H1 (cell line): ENCODE measurements at regions not wholly inside any gene's neighbourhood (a gene's known extent, or its start where the extent isn't known, plus 50 kb on each side); places are given as distances from the start of the nearest gene placed in this dataset.

ENCODE experiments used
- CTCF ChIA-PET: fragments of 300-600 bp; sonication (Branson Sonifier 250); formaldehyde crosslinking; loops from one replicate; lab custom pipeline; 2021; ENCODE audit not compliant: partially characterized antibody; lab: Charles Lee
- POLR2A ChIA-PET: fragments of 300-600 bp; sonication (Branson Sonifier 250); formaldehyde crosslinking; loops from one replicate; lab custom pipeline; 2021; ENCODE audit warnings: inconsistent platforms; ENCODE audit not compliant: partially characterized antibody; lab: Charles Lee
- DNase-seq, 2 experiments: peaks; one replicate each; pipeline versions ENCODE4 v3.0.0 to v3.0.0-alpha.2; 2010 to 2022; ENCODE audit warnings: low spot score in 2 of 2, low read depth in 1 of 2, mixed read lengths in 1 of 2
- FAIRE-seq: peaks from 2 replicates; lab custom pipeline; 2011; peaks lifted over from hg19 to GRCh38; lab: Jason Lieb, UNC
- H2AFZ ChIP-seq: 2 replicates; pipeline ENCODE4 v1.8.1; 2012; ENCODE audit warnings: low read length, inconsistent platforms
- H2AK5ac ChIP-seq: 2 replicates; pipeline ENCODE4 v1.6.1; 2013; ENCODE audit warnings: low read depth, low read length
- H2BK120ac ChIP-seq: replicated peaks from 2 replicates; pipeline ENCODE3; 2013; ENCODE audit warnings: low read depth, low read length, inconsistent platforms
- H2BK12ac ChIP-seq: 2 replicates; pipeline ENCODE4 v1.6.1; 2013; ENCODE audit warnings: low read depth, low read length
- H2BK15ac ChIP-seq: 2 replicates; pipeline ENCODE4 v1.6.1; 2013; ENCODE audit warnings: low read length
- H2BK20ac ChIP-seq: 2 replicates; pipeline ENCODE4 v1.6.1; 2013; ENCODE audit warnings: low read length
- H2BK5ac ChIP-seq: 2 replicates; pipeline ENCODE4 v1.6.1; 2013; ENCODE audit warnings: low read depth, low read length
- H3K14ac ChIP-seq: 2 replicates; pipeline ENCODE4 v1.6.1; 2013; ENCODE audit warnings: inconsistent platforms; ENCODE audit not compliant: insufficient read length
- H3K18ac ChIP-seq: 2 replicates; pipeline ENCODE4 v1.6.1; 2013; ENCODE audit warnings: low read length; ENCODE audit errors: extremely low read depth
- H3K23ac ChIP-seq: 2 replicates; pipeline ENCODE4 v1.6.1; 2013; ENCODE audit warnings: inconsistent platforms; ENCODE audit not compliant: insufficient read length
- H3K23me2 ChIP-seq: 2 replicates; pipeline ENCODE4 v1.6.1; 2013; ENCODE audit warnings: low read depth, low read length
- H3K27ac ChIP-seq: 2 replicates; pipeline ENCODE4 v1.6.1; 2011; ENCODE audit warnings: low read depth, low read length, inconsistent platforms
- H3K27me3 ChIP-seq, 4 experiments: replicated peaks in 1 of 4; 1 replicate in 1 of 4; 2 replicates in 3 of 4; pipeline versions ENCODE4 v1.6.1 to v1.8.1; 2011 to 2013; ENCODE audit warnings: low read length in 3 of 4, mild to moderate bottlenecking in 3 of 4, inconsistent platforms in 2 of 4, mixed read lengths in 2 of 4, moderate library complexity in 1 of 4; ENCODE audit not compliant: control insufficient read depth in 3 of 4, insufficient read depth in 3 of 4; ENCODE audit errors: extremely low read depth in 1 of 4
- H3K36me3 ChIP-seq, 4 experiments: 2 replicates each; pipeline versions ENCODE4 v1.6.1 to v1.8.1; 2011 to 2013; ENCODE audit warnings: mild to moderate bottlenecking in 4 of 4, low read length in 3 of 4, moderate library complexity in 2 of 4, control low read depth in 1 of 4, inconsistent platforms in 1 of 4; ENCODE audit not compliant: insufficient read depth in 4 of 4, control insufficient read depth in 2 of 4
- H3K4ac ChIP-seq: replicated peaks from 2 replicates; pipeline ENCODE3; 2013; ENCODE audit warnings: low read length, low read depth, mixed read lengths, inconsistent platforms; ENCODE audit not compliant: insufficient read length
- H3K4me1 ChIP-seq, 4 experiments: replicated peaks in 1 of 4; 1 replicate in 1 of 4; 2 replicates in 3 of 4; pipeline versions ENCODE4 v1.6.1 to v1.8.1; 2011 to 2013; ENCODE audit warnings: low read length in 3 of 4, inconsistent platforms in 2 of 4, mixed read lengths in 1 of 4; ENCODE audit not compliant: insufficient read depth in 4 of 4, control insufficient read depth in 3 of 4
- H3K4me2 ChIP-seq, 2 experiments: 2 replicates each; pipeline versions ENCODE4 v1.6.1 to v1.8.1; 2011 to 2013; ENCODE audit warnings: low read depth in 2 of 2, low read length in 2 of 2, control low read depth in 1 of 2, inconsistent platforms in 1 of 2, mild to moderate bottlenecking in 1 of 2; ENCODE audit not compliant: insufficient read depth in 1 of 2
- H3K4me3 ChIP-seq, 4 experiments: fragments of 200-600, 300-600 bp in 1 of 4; sonication (generic), shearing (Covaris generic), sonication (Bioruptor Twin) in 1 of 4; 2 replicates each; pipeline versions ENCODE4 v1.5.1 to v1.8.1; 2011 to 2016; ENCODE audit warnings: low read length in 4 of 4, low read depth in 3 of 4, control low read depth in 2 of 4, inconsistent platforms in 2 of 4, mild to moderate bottlenecking in 2 of 4, mixed read lengths in 1 of 4, moderate library complexity in 1 of 4; ENCODE audit not compliant: insufficient read depth in 2 of 4; ENCODE audit errors: extremely low read depth in 1 of 4
- H3K56ac ChIP-seq: replicated peaks from 2 replicates; pipeline ENCODE3; 2013; ENCODE audit warnings: low read depth, mild to moderate bottlenecking, mixed read lengths, low read length, inconsistent platforms; ENCODE audit not compliant: insufficient read length
- H3K79me1 ChIP-seq: 2 replicates; pipeline ENCODE4 v1.6.1; 2013; ENCODE audit warnings: low read depth, low read length, control low read depth
- H3K79me2 ChIP-seq, 2 experiments: 2 replicates each; pipeline versions ENCODE4 v1.6.1 to v1.8.1; 2012 to 2013; ENCODE audit warnings: low read length in 2 of 2, mild to moderate bottlenecking in 2 of 2, inconsistent platforms in 1 of 2; ENCODE audit not compliant: insufficient read depth in 2 of 2, control insufficient read depth in 1 of 2
- H3K9ac ChIP-seq, 4 experiments: replicated peaks in 1 of 4; 1 replicate in 1 of 4; 2 replicates in 3 of 4; pipeline versions ENCODE4 v1.6.1 to v1.8.1; 2011 to 2013; ENCODE audit warnings: low read depth in 3 of 4, low read length in 3 of 4, control low read depth in 2 of 4, mild to moderate bottlenecking in 2 of 4, moderate library complexity in 2 of 4, inconsistent platforms in 1 of 4; ENCODE audit errors: extremely low read depth in 1 of 4
- H3K9me3 ChIP-seq, 2 experiments: 2 replicates each; pipeline versions ENCODE4 v1.6.1 to v1.8.1; 2012 to 2013; ENCODE audit warnings: mild to moderate bottlenecking in 2 of 2, moderate library complexity in 2 of 2, control low read depth in 1 of 2, inconsistent platforms in 1 of 2, low read depth in 1 of 2, low read length in 1 of 2, mixed read lengths in 1 of 2; ENCODE audit not compliant: insufficient read depth in 2 of 2
- H4K20me1 ChIP-seq, 2 experiments: replicated peaks in 1 of 2; 2 replicates each; pipeline versions ENCODE3 to v1.8.1; 2011 to 2013; ENCODE audit warnings: inconsistent platforms in 2 of 2, low read length in 2 of 2, mild to moderate bottlenecking in 1 of 2; ENCODE audit not compliant: insufficient read depth in 2 of 2, control insufficient read depth in 1 of 2
- H4K5ac ChIP-seq: 2 replicates; pipeline ENCODE4 v1.6.1; 2013; ENCODE audit warnings: low read length, low read depth, mixed read lengths, inconsistent platforms; ENCODE audit not compliant: insufficient read length
- H4K8ac ChIP-seq: 2 replicates; pipeline ENCODE4 v1.8.0; 2013; ENCODE audit warnings: mild to moderate bottlenecking, moderate library complexity, low read length, inconsistent platforms; ENCODE audit not compliant: insufficient read depth; ENCODE audit errors: extremely low read depth
- H4K91ac ChIP-seq: replicated peaks from 2 replicates; pipeline ENCODE3; 2013; ENCODE audit warnings: low read length, mixed read lengths, inconsistent platforms; ENCODE audit not compliant: insufficient read length
- ASH2L ChIP-seq: fragments of 200-600, 300-600 bp; sonication (generic); IDR thresholded peaks from one replicate; pipeline ENCODE4 v1.7.1; 2017; ENCODE audit warnings: low read length
- BCL11A ChIP-seq, 2 experiments: IDR thresholded peaks; one replicate each; pipeline ENCODE4 v1.6.1; 2011; ENCODE audit warnings: low read depth in 2 of 2, low read length in 2 of 2, mild to moderate bottlenecking in 2 of 2
- CBX8 ChIP-seq: fragments of 300-800, 300-1000 bp; sonication (generic); IDR thresholded peaks from 2 replicates; pipeline ENCODE4 v1.7.1; 2016; ENCODE audit warnings: low read depth, low read length, borderline replicate concordance
- EGR1 ChIP-seq: IDR thresholded peaks from 2 replicates; pipeline ENCODE4 v1.6.1; 2011; ENCODE audit warnings: low read depth, low read length, borderline replicate concordance
- GABPA ChIP-seq: IDR thresholded peaks from 2 replicates; pipeline ENCODE4 v1.6.1; 2011; ENCODE audit warnings: mild to moderate bottlenecking, low read length, moderate library complexity, borderline replicate concordance; ENCODE audit not compliant: insufficient read depth
- HDAC6 ChIP-seq: IDR thresholded peaks from one replicate; pipeline ENCODE4 v1.7.1; 2012; ENCODE audit warnings: low read depth, mild to moderate bottlenecking, inconsistent platforms, low read length, moderate library complexity
- KDM1A ChIP-seq: fragments of 200-600, 300-600 bp; sonication (generic); IDR thresholded peaks from 2 replicates; pipeline ENCODE4 v1.7.1; 2016; ENCODE audit warnings: mild to moderate bottlenecking, low read length, borderline replicate concordance
- RXRA ChIP-seq: IDR thresholded peaks from 2 replicates; pipeline ENCODE4 v1.6.1; 2011; ENCODE audit warnings: low read depth, mild to moderate bottlenecking, low read length, moderate library complexity; ENCODE audit not compliant: insufficient read depth
- SAP30 ChIP-seq: fragments of 300-600 bp; sonication (generic); IDR thresholded peaks from 2 replicates; pipeline ENCODE4 v1.7.1; 2012; ENCODE audit warnings: low read length, moderate library complexity, mild to moderate bottlenecking, inconsistent platforms; ENCODE audit not compliant: insufficient read depth, insufficient replicate concordance
- SIN3A ChIP-seq, 2 experiments: IDR thresholded peaks in 1 of 2; conservative IDR thresholded peaks in 1 of 2; 2 replicates each; pipeline ENCODE4 v1.6.1; 2011 to 2012; ENCODE audit warnings: low read length in 2 of 2, improper control_type of control experiment in 1 of 2, low read depth in 1 of 2, mild to moderate bottlenecking in 1 of 2
- SIRT6 ChIP-seq: IDR thresholded peaks from one replicate; pipeline ENCODE4 v1.7.1; 2012; ENCODE audit warnings: low read length, inconsistent platforms
- SRF ChIP-seq: IDR thresholded peaks from 2 replicates; pipeline ENCODE4 v1.6.1; 2011; ENCODE audit warnings: mild to moderate bottlenecking, low read depth, low read length, moderate library complexity
- TBP ChIP-seq: IDR thresholded peaks from 2 replicates; pipeline ENCODE4 v1.6.1; 2011; ENCODE audit warnings: low read depth, low read length, improper control_type of control experiment
- WGBS, 2 experiments: shearing (Covaris generic) in 1 of 2; methylation state at CpG; one replicate each; pipeline versions ENCODE4 v1.1.6 to v1.1.7; 2013 to 2015; ENCODE audit warnings: low lambda C conversion rate in 2 of 2, mixed read lengths in 2 of 2, inconsistent platforms in 1 of 2, low coverage in 1 of 2, missing lambda C conversion rate in 1 of 2; ENCODE audit not compliant: insufficient replicate concordance in 2 of 2, insufficient coverage in 1 of 2, insufficient read length in 1 of 2; ENCODE audit errors: extremely low coverage in 1 of 2, missing lambda C conversion rate in 1 of 2; 5-methylcytosine and 5-hydroxymethylcytosine counted together
- TF ChIP-seq, protein P1 (sequence below): IDR thresholded peaks from 2 replicates; pipeline ENCODE4 v1.6.1; 2011; ENCODE audit warnings: low read depth, mild to moderate bottlenecking, low read length; ENCODE audit not compliant: insufficient read depth

DNA sequence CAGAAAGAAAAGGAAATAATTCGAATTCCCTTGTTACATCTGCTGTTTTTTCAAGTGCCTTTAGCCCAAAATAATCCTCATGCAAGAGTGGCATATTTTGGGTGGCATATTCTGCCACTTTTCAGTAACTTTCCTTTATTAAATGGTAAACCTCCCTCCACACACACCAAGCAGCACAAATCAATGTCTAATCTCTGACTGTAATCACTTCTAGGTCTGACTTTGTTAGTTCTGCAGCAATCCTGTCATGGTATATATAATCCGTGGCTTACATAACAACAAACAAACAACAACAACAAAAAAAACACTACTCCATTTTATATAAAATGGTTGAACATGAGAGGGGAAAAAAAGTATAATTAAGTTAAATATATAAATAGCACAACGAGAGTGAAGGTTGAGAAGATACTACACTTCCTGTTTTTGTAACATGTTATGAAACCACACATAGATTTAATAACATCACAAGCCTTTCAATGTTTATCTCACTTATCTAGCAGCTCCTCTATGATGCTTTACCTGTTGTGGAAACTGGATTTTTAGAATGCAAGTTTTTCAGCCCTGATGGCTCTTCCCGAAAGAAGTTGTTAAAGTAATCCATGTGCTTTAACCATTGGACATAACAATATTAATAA, 715.4 kb downstream of the GRXCR1 start:
- H3K14ac ChIP-seq: no peak overlapping the region
- H3K18ac ChIP-seq: no peak overlapping the region
- H4K8ac ChIP-seq: no peak overlapping the region
- no peak overlapping the region for H3K9ac ChIP-seq
- H4K20me1 ChIP-seq: no peaks in the 10 kb centered on the region
- no peaks in the 10 kb centered on the region for H3K27me3 ChIP-seq
- H2BK15ac ChIP-seq: no peak overlapping the region
- no peaks in the 10 kb centered on the region for H3K79me1 ChIP-seq
- H3K4me1 ChIP-seq: no peaks in the 10 kb centered on the region
- FAIRE-seq (no peak), DNase-seq (no peak)
- CTCF ChIA-PET: no interaction called here
- no peak overlapping the region for H2BK12ac ChIP-seq
- H3K4me2 ChIP-seq: no peak overlapping the region
- H2BK5ac ChIP-seq: no peak overlapping the region
- no peak overlapping the region for H3K4me3 ChIP-seq
- H3K79me2 ChIP-seq: no peaks in the 10 kb centered on the region
- H3K23ac ChIP-seq: no peak overlapping the region
- no peaks in the 10 kb centered on the region for H3K36me3 ChIP-seq
- no peak overlapping the region for H3K56ac ChIP-seq
- no peak overlapping the region for H2BK20ac ChIP-seq
- H2AFZ ChIP-seq: no peak overlapping the region
- H2BK120ac ChIP-seq: no peak overlapping the region
- no peak overlapping the region for H4K5ac ChIP-seq
- no peak overlapping the region for H2AK5ac ChIP-seq
- WGBS, 2 experiments: 89% methylated on average over 4 of the region's 4 CpGs; no CpG with 5 or more reads in 1 of the 2 experiments
- POLR2A ChIA-PET: no interaction called here
- H3K23me2 ChIP-seq: no peaks in the 10 kb centered on the region
- H3K9me3 ChIP-seq: no peaks in the 10 kb centered on the region
- H4K91ac ChIP-seq: no peak overlapping the region
- no peak overlapping the region for H3K27ac ChIP-seq
- no peak overlapping the region for H3K4ac ChIP-seq
- TF ChIP-seq GABPA: no peak
- TF ChIP-seq SIN3A (conservative IDR thresholded peaks at IDR 0.05 in 1 of 2, IDR thresholded peaks at IDR 0.05 in 1 of 2; ENCODE audit: low read depth in 1 of 2, low read length in 2 of 2): no peak
- TF ChIP-seq SRF: no peak
- TF ChIP-seq ASH2L: no peak
- no peak for TF ChIP-seq KDM1A
- no peak for TF ChIP-seq RXRA
- TF ChIP-seq SIRT6: no peak
- no peak for TF ChIP-seq EGR1
- TF ChIP-seq TBP: no peak
- TF ChIP-seq SAP30: no peak
- no peak for TF ChIP-seq BCL11A (IDR thresholded peaks at IDR 0.05; ENCODE audit: low read depth in 2 of 2, low read length in 2 of 2)
- TF ChIP-seq, protein P1, sequence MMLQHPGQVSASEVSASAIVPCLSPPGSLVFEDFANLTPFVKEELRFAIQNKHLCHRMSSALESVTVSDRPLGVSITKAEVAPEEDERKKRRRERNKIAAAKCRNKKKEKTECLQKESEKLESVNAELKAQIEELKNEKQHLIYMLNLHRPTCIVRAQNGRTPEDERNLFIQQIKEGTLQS: no peak
- no peak for TF ChIP-seq HDAC6
- TF ChIP-seq CBX8: no peak
